Transverse colon (tissue), 4 donors: ENCODE measurements at regions not wholly inside any gene's neighbourhood (a gene's known extent, or its start where the extent isn't known, plus 50 kb on each side); places are given as distances from the start of the nearest gene placed in this dataset.

Experiments used
- CTCF ChIP-seq, 5 experiments: fragments of 200-600 bp in 3 of 5; fragments of 450-650 bp in 2 of 5; sonication (generic) in 3 of 5; IDR thresholded peaks; 1 replicate in 2 of 5; 2 replicates in 3 of 5; pipeline ENCODE4 v1.5.1; 2016 to 2017; ENCODE audit warnings: antibody characterized with exemption in 5 of 5, inconsistent platforms in 3 of 5, mild to moderate bottlenecking in 2 of 5, moderate library complexity in 1 of 5
- EP300 ChIP-seq: sonication (generic); formaldehyde crosslinking; IDR thresholded peaks from one replicate; pipeline ENCODE4 v1.6.1; 2017; ENCODE audit warnings: antibody characterized with exemption, low read depth
- POLR2A ChIP-seq: fragments of 450-650 bp; IDR thresholded peaks from one replicate; pipeline ENCODE4 v1.6.1; 2016; ENCODE audit warnings: antibody characterized with exemption, mild to moderate bottlenecking, moderate library complexity
- POLR2AphosphoS5 ChIP-seq, 3 donors: sonication (generic); formaldehyde crosslinking; IDR thresholded peaks; one replicate each; pipeline ENCODE4 v1.6.1; 2016; ENCODE audit warnings: antibody characterized with exemption in 3 of 3

GRCh38 chr5:18487928-18488480, 853.7 kb downstream of the TAF11L14 start:
- TF ChIP-seq CTCF (IDR thresholded peaks at IDR 0.05) = no peak
- TF ChIP-seq EP300 = no peak
- no peak for TF ChIP-seq POLR2A
- TF ChIP-seq POLR2AphosphoS5 (IDR thresholded peaks at IDR 0.05) = no peak
